Pons (tissue), 1 donor: ENCODE measurements at regions not wholly inside any gene's neighbourhood (a gene's known extent, or its start where the extent isn't known, plus 50 kb on each side); places are given as distances from the start of the nearest gene placed in this dataset.
"Not testable (repeated sequence)": the region's sequence is repeated elsewhere in the genome, so short reads cannot be mapped to it uniquely, and the experiment has no call there.

Experiments
- DNase-seq: peaks from one replicate; pipeline ENCODE4 v3.0.0-alpha.2; 2016; ENCODE audit warnings: low spot score

DNA sequence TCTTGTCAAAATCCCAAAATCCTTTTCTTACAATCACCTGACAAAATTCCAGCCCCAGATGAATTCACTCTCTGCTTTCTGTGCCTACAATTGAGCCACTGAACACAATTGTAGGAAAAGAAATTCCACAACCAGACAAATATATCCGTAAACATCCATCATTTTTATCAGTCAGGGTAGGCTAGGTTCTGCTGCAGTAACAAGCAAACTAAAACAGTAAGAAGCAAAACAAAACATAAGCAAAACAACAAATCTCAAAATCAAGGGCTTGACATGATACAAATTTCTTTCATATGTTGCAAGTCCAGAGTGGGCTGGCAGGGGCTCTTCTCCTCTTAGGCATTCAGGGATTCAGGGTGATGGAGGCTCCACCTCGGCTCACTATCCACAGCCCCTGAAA is 114.2 kb upstream of the MAN2A1 start:
- no peak for DNase-seq

DNA sequence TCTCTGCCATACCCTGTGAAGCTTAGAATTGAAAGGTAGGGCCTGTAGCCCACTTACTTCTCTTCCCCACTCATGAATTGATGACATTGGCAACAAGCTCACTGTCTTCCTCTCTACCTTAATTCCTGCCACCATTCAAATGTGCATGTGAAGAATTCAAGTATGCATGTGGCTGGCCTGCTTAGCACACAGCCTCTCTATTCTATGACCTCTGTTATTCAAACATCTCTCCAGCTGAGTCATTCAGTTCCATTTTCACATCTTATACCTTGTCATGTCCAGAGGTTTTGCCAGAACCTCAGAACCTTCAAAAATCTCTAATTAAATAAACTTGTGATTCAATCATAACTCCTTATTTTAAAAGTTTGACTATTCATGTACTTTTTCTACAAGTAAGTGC is 114.7 kb upstream of the MAN2A1 start:
- DNase-seq = no peak

DNA sequence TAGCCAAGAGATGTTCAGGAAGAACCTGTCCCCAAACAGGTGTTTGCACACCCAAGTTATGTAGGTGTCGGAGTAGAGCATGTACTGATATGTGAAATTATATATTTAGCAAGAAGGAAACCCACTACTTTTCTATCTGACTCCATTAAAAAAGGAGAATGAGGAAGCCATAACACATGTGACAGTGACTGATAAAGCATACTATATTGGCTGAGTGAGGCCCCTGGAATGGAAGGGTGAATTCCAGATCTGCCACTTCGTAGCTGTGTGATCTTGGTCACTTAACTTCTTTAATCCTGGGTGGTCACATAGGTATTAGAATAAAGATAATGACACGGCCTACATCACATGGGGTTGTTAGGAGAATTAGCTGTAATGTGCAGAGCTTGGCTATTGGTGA is 116.0 kb upstream of the MAN2A1 start:
- no peak for DNase-seq

DNA sequence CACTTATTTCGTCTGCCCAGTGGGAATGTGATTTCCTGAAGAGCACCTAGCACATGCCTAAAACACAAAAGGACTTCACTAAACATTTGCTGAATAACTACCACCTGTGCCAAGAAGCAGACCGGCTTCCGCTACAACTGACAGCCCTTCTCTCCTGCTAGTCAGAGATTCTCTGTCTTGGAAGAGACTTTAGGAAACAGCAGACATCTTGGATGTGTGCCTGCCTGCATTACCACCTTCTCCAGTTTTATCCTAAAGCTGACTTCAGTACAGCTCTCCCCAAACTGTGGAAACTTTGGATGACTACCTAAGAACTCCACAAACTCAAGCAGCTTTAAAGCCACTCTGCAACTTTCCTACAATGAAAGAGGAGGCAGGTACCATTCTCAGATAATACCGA is 116.5 kb upstream of the MAN2A1 start:
- DNase-seq = no peak

DNA sequence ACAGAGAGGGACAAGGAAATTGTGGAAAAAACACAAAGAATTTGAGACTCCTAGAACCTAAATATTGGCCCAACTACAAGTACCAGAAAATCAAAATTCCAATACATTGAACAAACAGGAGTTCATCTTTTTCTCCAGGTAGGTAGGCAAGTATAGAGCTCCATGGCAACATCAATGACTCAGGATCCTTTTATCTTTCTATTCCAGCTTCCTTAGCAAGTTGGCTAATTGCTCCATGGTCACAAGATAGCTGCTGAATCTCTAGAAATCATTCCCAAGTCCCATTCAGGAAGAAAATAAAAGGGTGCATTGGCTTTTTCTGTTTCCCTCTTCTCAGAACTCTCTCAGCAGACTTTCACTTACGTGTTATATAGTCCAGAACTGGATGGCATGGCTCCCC is 117.9 kb upstream of the MAN2A1 start:
- DNase-seq = no peak

DNA sequence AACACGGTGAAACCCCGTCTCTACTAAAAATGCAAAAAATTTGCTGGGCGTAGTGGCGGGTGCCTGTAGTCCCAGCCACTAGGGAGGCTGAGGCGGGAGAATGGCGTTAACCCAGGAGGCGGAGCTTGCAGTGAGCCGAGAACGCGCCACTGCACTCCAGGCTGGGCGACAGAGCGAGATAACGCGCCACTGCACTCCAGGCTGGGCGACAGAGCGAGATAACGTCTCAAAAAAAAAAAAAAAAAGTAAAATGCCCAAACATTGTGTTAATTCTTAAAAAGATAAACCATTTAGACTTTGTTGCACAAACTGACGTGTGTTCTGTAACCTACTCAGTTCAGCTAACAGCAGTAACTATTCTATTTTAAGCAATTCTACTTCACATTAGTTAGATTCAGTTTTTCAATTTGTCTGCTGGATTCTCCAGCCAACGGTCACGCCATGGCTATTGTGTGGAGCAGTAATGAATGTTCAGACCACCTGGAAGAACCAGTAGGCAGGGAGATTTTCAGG is 119.3 kb upstream of the MAN2A1 start:
- DNase-seq = no peak

DNA sequence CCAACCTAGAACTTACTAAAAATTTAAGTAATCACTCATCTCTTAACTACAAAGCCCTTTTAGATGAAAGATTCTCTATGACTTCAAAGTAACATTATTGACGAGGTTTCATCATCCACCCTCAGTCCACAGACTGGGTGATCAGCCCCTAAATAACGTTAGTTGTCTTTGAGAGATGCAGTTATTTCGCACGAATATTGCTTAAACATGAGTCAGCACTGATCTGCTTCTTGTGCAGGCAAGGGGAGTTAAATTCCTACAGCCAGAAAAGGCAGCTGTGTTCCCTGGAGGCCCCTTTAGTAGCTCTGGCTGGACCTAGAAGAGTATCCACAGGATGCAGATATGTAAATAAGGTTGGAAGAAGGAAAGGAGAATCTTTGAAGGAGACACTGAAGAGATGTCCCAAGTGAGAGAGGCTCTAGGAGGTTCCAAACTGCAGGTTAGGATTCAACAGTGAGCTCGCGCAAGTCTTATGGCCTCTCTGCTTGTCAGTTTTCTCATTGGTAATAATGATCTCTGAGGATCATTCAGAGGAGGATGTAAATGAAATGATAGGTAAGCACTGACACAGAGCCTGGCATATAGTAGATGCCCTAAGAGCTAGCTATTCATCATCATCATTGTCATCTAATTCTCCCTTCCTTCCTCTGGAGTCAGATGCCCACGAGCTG is 122.2 kb upstream of the MAN2A1 start:
- DNase-seq = no peak

DNA sequence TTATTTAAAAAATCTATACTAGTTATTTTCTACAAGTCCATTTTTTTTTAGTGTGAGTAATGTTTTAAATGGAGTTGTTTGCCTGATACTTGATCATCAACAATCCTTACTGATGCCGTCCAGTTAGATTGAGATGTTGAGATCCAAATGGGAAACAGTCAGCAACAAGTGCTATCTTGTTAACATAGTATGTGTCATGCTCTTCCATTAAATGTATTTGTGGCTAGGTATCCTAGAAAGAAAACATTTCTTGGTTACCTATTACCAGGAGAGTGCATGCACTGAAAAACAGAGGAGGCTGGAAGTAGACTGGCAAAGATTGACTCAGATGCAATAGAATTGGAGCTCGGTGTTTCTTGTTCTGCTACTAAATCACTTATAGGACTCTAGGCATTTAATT is 123.4 kb upstream of the MAN2A1 start:
- no peak for DNase-seq

DNA sequence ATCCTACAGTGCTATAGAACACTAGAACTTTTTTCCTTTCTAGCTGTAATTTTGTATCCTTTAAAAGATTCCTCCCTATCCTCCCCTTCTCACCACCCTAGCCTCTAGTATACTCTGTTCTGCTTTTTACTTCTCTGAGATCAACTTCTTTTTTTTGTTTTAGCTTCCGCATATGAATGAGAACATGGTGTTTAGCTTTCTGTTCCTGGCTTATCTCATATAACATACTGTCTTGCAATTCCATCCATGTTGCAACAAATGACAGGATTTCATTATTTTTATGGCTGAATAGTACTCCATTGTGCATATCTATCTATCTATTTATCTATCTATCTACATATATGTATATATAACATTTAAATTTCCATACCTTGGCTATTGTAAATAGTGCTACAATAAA is 126.0 kb upstream of the MAN2A1 start:
- DNase-seq = no peak

DNA sequence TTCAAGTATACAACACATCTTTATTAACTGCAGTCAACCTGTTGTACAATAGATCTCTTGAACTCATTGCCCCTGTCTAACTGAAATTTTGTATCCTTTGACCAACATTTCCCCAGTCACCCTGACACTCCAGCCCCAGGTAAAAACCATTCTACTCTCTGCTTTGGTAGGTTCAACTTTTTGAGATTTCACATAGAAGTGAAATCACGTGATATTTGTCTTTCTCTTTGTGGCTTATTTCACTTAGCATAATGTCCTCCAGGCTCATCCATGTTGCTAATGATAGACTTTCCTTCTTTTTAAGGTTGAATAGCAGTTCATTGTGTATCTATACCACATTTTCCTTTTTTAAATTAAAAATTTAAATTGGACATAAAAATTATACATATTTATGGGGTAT is 126.5 kb upstream of the MAN2A1 start:
- no peak for DNase-seq

DNA sequence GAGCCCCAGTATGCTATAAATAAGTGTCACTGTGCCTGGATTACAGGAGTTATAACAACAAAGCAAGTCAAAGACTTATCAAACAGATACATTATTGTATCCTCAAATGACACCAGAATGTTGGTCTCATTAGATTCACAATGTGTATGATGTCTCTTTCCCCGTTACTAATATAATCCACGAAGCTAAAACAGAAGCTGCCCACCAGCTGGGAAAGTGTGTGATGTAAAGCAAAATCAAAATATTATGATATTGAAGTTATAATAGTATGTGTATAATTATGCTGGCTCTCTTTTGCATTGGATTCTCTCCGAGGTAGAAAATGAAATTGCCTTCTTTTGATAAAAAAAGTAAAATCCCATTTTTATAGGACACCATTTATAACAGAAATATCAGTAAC is 127.3 kb upstream of the MAN2A1 start:
- peak; percentile 40 for DNase-seq

DNA sequence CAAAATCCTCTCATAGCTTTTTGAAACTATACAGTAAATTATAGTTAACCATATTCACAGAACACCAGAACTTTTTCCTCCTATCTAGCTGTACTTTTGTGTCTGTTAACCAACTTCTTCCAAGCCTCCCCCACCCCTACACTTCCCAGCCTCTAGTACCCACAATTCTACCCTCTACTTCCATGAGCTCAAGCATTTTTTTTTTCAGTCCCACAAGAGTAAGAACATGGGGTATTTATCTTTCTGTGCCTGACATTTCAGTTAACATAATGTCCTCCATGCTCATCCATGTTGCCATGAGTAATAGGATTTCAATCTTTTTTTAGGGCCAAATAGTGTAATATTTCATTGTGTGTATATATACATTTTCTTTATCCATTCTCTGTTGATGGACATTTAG is 128.3 kb upstream of the MAN2A1 start:
- no peak for DNase-seq

DNA sequence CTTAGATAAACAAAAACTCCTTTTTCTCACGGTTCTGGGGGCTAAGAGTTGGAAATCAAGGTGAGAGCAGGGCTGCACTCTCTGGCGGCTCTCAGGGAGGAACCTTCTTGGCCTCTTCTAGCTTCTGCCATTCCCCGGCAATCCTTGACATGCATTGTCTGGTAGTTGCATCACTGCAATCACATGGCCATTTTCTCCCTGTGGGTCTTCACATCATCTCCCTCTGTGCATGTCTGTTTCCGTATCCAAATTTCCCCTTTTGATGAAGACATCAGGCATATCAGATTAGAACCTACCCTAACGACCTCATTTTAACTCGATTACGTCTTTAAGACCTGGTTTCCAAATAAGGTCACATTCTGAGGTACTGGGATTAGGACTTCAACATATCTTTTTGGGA is 129.2 kb upstream of the MAN2A1 start:
- DNase-seq = no peak

DNA sequence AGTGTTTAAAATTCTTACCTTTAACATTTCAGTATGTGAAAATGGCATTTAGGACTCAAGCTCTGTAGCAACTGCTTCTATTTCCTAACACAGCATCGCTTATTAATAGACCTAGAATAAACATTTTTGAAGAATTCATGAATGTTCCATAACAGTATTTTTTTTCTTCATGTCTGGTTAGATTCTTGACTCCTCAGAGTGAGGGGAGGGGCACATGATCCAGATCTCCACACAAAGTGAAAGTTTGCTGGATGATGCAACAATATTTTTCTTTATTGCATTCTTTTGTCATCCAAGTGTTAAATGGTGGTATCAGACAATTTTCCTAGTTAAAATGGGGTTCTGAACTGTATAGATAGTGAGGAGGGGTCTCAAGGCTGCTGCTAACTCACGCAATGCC is 130.8 kb upstream of the MAN2A1 start:
- DNase-seq = no peak

DNA sequence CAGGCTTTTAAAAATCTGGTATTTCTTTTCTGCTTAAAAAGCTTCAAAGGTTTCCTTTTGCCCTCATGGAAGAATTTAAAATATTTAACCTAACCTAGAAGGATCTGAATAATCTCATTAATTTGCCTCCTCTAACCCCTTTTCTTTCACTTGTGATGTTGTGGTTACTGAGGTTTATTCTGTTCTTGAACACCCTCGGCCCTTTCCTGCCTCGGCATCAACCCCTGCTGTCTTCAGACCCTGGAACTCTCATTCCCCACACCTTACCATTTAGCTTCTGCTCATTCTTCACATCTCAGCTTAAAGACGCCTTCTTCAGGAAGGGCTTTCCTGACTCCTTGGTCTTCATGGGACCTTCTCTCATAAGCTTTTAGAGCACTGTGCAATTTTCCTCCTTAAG is 131.4 kb upstream of the MAN2A1 start:
- DNase-seq = no peak

DNA sequence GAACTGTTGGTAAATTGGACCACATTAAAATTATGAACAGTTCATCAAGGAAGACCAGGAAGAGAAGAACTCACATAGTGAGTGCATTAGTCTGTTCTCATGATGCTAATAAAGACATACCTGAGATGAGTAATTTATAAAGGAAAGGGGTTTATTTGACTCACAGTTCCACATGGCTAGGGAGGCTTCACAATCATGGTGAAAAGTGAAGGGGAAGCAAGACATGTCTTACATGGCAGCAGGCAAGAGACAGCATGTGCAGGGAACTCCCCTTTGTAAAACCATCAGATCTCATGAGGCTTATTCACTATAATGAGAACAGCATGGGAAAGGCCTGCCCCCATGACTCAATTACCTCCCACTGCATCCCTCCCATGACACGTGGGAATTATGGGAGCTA is 135.9 kb upstream of the MAN2A1 start:
- no peak for DNase-seq

DNA sequence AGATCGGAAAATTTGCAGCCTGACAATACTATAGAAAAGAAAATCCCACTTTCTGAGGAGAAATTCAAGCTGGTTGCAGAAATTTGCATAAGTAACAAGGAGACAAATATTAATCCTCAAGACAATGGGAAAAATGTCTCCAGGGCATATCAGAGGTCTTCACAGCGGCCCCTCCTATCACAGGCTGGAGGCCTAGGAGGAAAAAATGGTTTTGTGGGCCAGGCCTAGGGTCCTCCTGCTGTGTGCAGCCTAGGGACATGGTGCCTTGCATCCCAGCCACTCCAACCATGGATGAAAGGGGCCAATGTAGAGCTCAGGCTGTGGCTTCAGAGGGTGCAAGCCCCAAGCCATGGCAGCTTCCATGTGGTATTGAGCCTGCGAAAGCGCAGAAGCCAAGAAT is 138.5 kb upstream of the MAN2A1 start:
- not testable (repeated sequence) for DNase-seq

DNA sequence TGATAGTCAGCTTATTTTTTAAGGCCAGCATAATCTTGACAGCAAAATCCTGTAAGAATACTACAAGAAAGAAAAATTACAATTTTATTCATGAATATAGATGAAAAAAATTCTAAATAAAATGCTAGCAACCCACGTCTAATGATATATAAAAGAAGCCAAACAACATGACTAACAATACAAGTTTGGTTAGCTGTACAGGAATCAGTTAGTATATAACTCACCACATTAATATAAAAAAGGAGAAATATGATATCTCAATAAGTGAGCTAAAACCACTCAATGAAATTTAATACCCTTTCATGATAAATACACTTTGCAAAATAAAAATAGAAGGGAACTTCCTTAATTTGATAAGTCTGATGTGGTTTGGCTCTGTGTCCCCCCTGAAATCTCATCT is 139.7 kb upstream of the MAN2A1 start:
- DNase-seq = no peak

DNA sequence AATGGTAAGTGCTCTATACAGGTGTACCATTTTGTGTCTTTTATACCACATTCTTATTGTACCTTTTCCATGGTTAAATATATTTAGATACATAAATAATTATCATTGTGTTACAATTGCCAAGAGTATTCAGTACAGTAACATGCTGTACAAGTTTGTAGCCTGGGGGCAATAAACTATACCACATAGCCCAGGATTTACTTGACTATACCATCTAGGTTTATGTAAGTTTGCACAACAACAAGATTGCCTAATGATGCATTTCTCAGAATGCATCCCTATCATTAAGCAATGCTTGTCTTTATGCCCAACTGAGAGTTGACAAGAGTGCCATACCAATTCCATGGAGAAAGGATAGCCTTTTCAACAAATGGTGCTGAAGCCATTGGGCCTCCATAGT is 136.7 kb upstream of the PJA2 start:
- DNase-seq = no peak

DNA sequence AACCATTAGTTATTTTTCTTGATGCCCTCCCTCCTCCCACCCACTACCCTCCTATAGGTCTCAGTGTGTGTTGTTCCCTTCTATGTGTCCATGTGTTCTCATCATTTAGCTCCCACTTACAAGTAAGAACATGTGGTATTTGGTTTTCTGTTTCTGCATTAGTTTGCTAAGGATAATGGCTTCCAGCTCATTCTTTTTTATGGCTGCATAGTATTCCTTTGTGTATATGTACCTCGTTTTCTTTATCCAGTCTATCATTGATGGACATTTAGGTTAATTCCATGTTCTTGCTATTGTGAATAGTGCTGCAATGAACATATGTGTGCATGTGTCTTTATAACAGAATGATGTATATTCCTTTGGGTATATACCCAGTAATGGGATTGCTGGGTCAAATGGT is 135.1 kb upstream of the PJA2 start:
- not testable (repeated sequence) for DNase-seq

DNA sequence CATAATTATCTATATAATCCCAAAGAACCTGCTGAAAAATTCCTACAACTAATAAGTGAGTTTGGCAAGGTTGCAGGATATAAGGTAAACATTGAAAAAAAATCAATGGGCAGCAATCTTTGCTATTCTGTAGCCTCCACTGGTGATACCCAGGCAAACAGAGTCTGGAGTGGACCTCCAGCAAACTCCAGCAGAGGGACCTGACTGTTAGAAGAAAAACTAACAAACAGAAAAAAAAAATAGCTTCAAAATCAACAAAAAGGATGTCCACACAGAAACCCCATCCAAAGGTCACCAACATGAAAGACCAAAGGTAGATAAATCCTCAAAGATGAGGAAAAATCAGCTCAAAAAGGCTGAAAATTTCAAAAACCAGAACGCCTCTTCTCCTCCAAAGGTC is 128.9 kb upstream of the PJA2 start:
- not testable (repeated sequence) for DNase-seq

DNA sequence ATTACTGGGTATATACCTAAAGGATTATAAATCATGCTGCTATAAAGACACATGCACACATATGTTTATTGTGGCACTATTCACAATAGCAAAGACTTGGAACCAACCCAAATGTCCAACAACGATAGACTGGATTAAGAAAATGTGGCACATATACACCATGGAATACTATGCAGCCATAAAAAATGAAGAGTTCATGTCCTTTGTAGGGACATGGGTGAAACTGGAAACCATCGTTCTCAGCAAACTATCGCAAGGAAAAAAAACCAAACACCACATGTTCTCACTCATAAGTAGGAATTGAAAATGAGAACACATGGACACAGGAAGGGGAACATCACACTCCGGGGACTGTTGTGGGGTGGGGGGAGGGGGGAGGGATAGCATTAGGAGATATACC is 125.3 kb upstream of the PJA2 start:
- DNase-seq = not testable (repeated sequence)

DNA sequence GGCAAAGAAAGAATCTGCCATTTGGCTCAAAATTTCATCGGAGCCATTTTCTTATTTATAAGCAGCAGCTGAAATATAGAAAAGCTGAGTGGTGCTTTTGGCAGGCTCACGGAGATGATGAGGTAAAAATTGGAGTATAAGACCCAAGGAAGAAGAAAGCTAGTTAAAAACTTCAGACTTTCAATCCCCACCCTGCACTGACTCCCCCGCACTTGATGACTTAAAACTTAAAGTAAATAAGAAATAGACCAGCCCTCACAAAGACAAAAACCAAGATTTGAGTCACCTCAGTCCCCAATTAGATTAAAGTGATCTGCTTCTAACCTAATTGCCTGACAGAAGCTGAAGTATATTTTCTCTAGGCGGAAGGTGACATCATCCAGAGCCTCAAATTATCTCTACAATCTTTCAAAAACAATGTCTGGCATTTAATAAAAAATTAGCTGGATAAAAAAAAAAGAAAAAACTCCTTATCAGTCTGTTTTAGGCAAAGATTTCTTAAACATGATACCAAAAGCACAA is 124.0 kb upstream of the PJA2 start:
- no peak for DNase-seq

DNA sequence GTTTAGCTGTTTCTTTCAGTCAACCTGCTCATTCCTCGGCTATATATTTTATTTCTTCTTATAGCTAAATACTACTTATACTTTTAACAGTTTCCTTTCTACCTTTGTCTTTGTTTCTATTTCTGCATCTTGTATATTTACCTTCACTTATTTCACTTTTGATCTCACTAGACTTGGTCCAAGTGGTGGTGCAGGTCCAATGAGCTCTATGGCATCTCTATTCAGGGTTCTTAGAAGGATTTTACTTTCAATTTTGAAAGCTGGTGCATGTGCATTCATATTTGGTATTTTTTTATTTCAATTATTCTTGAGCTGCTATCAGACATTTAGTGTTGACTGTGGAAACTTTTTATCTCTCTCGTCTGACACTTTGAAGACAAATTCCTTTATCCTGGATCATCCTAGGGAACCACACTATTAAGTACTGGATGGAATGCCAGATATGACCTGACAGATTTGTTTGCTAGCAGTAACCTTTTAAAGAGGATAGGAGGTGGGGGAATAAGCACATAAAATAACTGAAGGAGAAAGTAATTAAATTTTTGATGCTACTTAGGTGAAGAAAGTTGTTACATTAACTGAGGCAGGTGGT is 123.1 kb upstream of the PJA2 start:
- no peak for DNase-seq
